ENCODE measurements at regions not wholly inside any gene's neighbourhood (a gene's known extent, or its start where the extent isn't known, plus 50 kb on each side); places are given as distances from the start of the nearest gene placed in this dataset.
"Not testable (repeated sequence)": the region's sequence is repeated elsewhere in the genome, so short reads cannot be mapped to it uniquely, and the experiment has no call there.

GRCh38 chr5:131107128-131107527, 57.9 kb downstream of the HINT1 start:
- no peak for DNase-seq (ENCODE audit: low read depth in 2 of 2)

GRCh38 chr5:131104169-131104808, 60.8 kb downstream of the HINT1 start:
- DNase-seq (ENCODE audit: low read depth in 2 of 2), result no peak

- no peak for DNase-seq (ENCODE audit: low read depth in 2 of 2)
These were observed 68.0 kb downstream of the HINT1 start for GRCh38 chr5:131096774-131097710.

GRCh38 chr5:131095561-131095960, 69.5 kb downstream of the HINT1 start:
- not testable (repeated sequence) for DNase-seq (ENCODE audit: low read depth in 2 of 2)

GRCh38 chr5:131084436-131084835, 80.6 kb downstream of the HINT1 start:
- DNase-seq (ENCODE audit: low read depth in 2 of 2), result no peak

- DNase-seq (ENCODE audit: low read depth in 2 of 2), result no peak
These were observed 83.1 kb downstream of the HINT1 start for GRCh38 chr5:131081913-131082488.

GRCh38 chr5:131081374-131081773, 83.7 kb downstream of the HINT1 start:
- no peak for DNase-seq (ENCODE audit: low read depth in 2 of 2)

GRCh38 chr5:131079232-131079631, 85.8 kb downstream of the HINT1 start:
- no peak for DNase-seq (ENCODE audit: low read depth in 2 of 2)

- peak in 1 of 2 donors; percentile 24 for DNase-seq (ENCODE audit: low read depth in 2 of 2)
These were observed 96.0 kb downstream of the HINT1 start for GRCh38 chr5:131068893-131069643.

GRCh38 chr5:131068076-131068475, 97.0 kb downstream of the HINT1 start:
- DNase-seq (ENCODE audit: low read depth in 2 of 2), result no peak

- no peak for DNase-seq (ENCODE audit: low read depth in 2 of 2)
These were observed 97.4 kb downstream of the HINT1 start for GRCh38 chr5:131067636-131068035.

- DNase-seq (ENCODE audit: low read depth in 2 of 2), result no peak
These were observed 100.2 kb downstream of the HINT1 start for GRCh38 chr5:131064669-131065371.

GRCh38 chr5:131042021-131042789, 122.9 kb downstream of the HINT1 start:
- no peak for DNase-seq (ENCODE audit: low read depth in 2 of 2)

- no peak for DNase-seq (ENCODE audit: low read depth in 2 of 2)
These were observed 141.6 kb downstream of the HINT1 start for GRCh38 chr5:131023498-131023865.

- no peak for DNase-seq (ENCODE audit: low read depth in 2 of 2)
These were observed 142.1 kb downstream of the HINT1 start for GRCh38 chr5:131022811-131023497.

GRCh38 chr5:131021646-131022045, 143.4 kb downstream of the HINT1 start:
- no peak for DNase-seq (ENCODE audit: low read depth in 2 of 2)

- DNase-seq (ENCODE audit: low read depth in 2 of 2), result no peak
These were observed 145.3 kb downstream of the HINT1 start for GRCh38 chr5:131019601-131020315.

- no peak for DNase-seq (ENCODE audit: low read depth in 2 of 2)
These were observed 145.9 kb downstream of the HINT1 start for GRCh38 chr5:131019111-131019510.

GRCh38 chr5:131008329-131008728, 156.7 kb downstream of the HINT1 start:
- DNase-seq (ENCODE audit: low read depth in 2 of 2), result no peak

All from activated CD8-positive, alpha-beta memory T cell treated with anti-CD3 and anti-CD28 coated beads for 4 hours (primary cell).